Gastrocnemius medialis (tissue), 4 donors: ENCODE measurements at regions not wholly inside any gene's neighbourhood (a gene's known extent, or its start where the extent isn't known, plus 50 kb on each side); places are given as distances from the start of the nearest gene placed in this dataset.

ENCODE experiments used
- CTCF ChIP-seq, 5 experiments: fragments of 450-650 bp in 3 of 5; fragments of 200-600 bp in 2 of 5; sonication (generic) in 2 of 5; IDR thresholded peaks in 4 of 5; conservative IDR thresholded peaks in 1 of 5; 1 replicate in 4 of 5; 2 replicates in 1 of 5; pipeline ENCODE4 v1.5.1; 2016 to 2019; ENCODE audit warnings: antibody characterized with exemption in 5 of 5, mild to moderate bottlenecking in 3 of 5, moderate library complexity in 3 of 5
- POLR2A ChIP-seq, 2 donors: fragments of 450-650 bp; IDR thresholded peaks; one replicate each; pipeline ENCODE4 v1.6.1; 2017; ENCODE audit warnings: antibody characterized with exemption in 2 of 2, mild to moderate bottlenecking in 2 of 2, moderate library complexity in 2 of 2

DNA sequence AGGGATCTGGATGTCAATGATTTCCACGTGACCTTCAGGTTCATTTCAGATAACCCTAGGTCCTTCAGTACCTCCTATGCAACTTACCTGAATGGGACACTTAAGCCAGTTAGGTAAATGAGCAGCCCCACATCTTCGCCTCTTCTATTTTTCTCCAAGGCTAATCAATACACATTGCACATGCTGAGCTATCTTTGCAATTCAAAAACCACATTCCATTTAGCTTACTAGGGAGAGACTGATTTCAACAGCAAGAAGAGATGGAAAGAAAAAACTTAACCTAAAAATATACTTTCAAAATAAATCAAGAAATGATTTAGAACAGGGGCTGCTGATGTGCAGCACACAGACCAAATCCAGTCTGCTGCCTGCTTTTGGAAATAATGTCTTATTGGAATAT is 81.8 kb upstream of the CDCA7L start:
- TF ChIP-seq POLR2A (IDR thresholded peaks at IDR 0.05) (no peak), CTCF (IDR thresholded peaks at IDR 0.05 in 4 of 5, conservative IDR thresholded peaks at IDR 0.05 in 1 of 5) (no peak)
